ENCODE measurements at regions not wholly inside any gene's neighbourhood (a gene's known extent, or its start where the extent isn't known, plus 50 kb on each side); places are given as distances from the start of the nearest gene placed in this dataset.

GRCh38 chr10:25867321-25867720 is 66.7 kb upstream of the MYO3A start:
- 93% methylated on average over 3 of the region's 3 CpGs; no CpG with 5 or more reads in 1 of the 2 experiments for WGBS, 2 experiments (ENCODE audit: extremely low coverage in 1 of 2, insufficient coverage in 1 of 2, insufficient read length in 1 of 2, insufficient replicate concordance in 2 of 2, low coverage in 1 of 2, low lambda C conversion rate in 2 of 2, missing lambda C conversion rate in 1 of 2)
- Histone ChIP-seq H3K27me3 (replicated peaks in 1 of 4; ENCODE audit: control insufficient read depth in 3 of 4, extremely low read depth in 1 of 4, insufficient read depth in 3 of 4, low read length in 3 of 4) (no peaks in the 10 kb centered on the region), H2BK20ac (ENCODE audit: low read length) (no peak overlapping the region), H2BK12ac (ENCODE audit: low read depth, low read length) (no peak overlapping the region), H3K4me2 (ENCODE audit: insufficient read depth in 1 of 2, low read depth in 2 of 2, low read length in 2 of 2) (no peak overlapping the region), H2AFZ (ENCODE audit: low read length) (no peak overlapping the region), H3K18ac (ENCODE audit: extremely low read depth, low read length) (no peak overlapping the region), H2AK5ac (ENCODE audit: low read depth, low read length) (no peak overlapping the region), H3K23me2 (ENCODE audit: low read depth, low read length) (no peaks in the 10 kb centered on the region), H3K9me3 (ENCODE audit: insufficient read depth in 2 of 2, low read depth in 1 of 2, low read length in 1 of 2) (peaks cover 2 to 3% of the 10 kb centered on the region in 2 experiments; a peak in 2 of 4 replicates), H4K91ac (replicated peaks; ENCODE audit: insufficient read length, low read length) (no peak overlapping the region), H3K4me3 (ENCODE audit: extremely low read depth in 1 of 4, insufficient read depth in 2 of 4, low read depth in 3 of 4, low read length in 4 of 4) (no peak overlapping the region), H3K4ac (replicated peaks; ENCODE audit: insufficient read length, low read depth, low read length) (no peak overlapping the region), H3K14ac (ENCODE audit: insufficient read length) (no peak overlapping the region), H4K20me1 (replicated peaks in 1 of 2; ENCODE audit: control insufficient read depth in 1 of 2, insufficient read depth in 2 of 2, low read length in 2 of 2) (no peaks in the 10 kb centered on the region), H3K9ac (replicated peaks in 1 of 4; ENCODE audit: extremely low read depth in 1 of 4, low read depth in 3 of 4, low read length in 3 of 4) (no peak overlapping the region), H4K5ac (ENCODE audit: insufficient read length, low read depth, low read length) (no peak overlapping the region), H3K36me3 (ENCODE audit: control insufficient read depth in 2 of 4, insufficient read depth in 4 of 4, low read length in 3 of 4) (no peaks in the 10 kb centered on the region), H2BK5ac (ENCODE audit: low read depth, low read length) (no peak overlapping the region), H3K56ac (replicated peaks; ENCODE audit: insufficient read length, low read depth, low read length) (no peak overlapping the region), H4K8ac (ENCODE audit: extremely low read depth, insufficient read depth, low read length) (no peak overlapping the region), H2BK15ac (ENCODE audit: low read length) (no peak overlapping the region), H2BK120ac (replicated peaks; ENCODE audit: low read depth, low read length) (no peak overlapping the region), H3K4me1 (replicated peaks in 1 of 4; ENCODE audit: control insufficient read depth in 3 of 4, insufficient read depth in 4 of 4, low read length in 3 of 4) (no peaks in the 10 kb centered on the region), H3K23ac (ENCODE audit: insufficient read length) (no peak overlapping the region), H3K79me2 (ENCODE audit: control insufficient read depth in 1 of 2, insufficient read depth in 2 of 2, low read length in 2 of 2) (no peaks in the 10 kb centered on the region), H3K27ac (ENCODE audit: low read depth, low read length) (no peak overlapping the region), H3K79me1 (ENCODE audit: low read depth, low read length) (no peaks in the 10 kb centered on the region)
- CTCF ChIA-PET (ENCODE audit: partially characterized antibody) = no interaction called here
- POLR2A ChIA-PET (ENCODE audit: partially characterized antibody) = no interaction called here
- FAIRE-seq (no peak), DNase-seq (ENCODE audit: low read depth in 1 of 2, low spot score in 2 of 2) (no peak)
- no peak for TF ChIP-seq RAD21 (IDR thresholded peaks at IDR 0.05 in 1 of 2, conservative IDR thresholded peaks at IDR 0.05 in 1 of 2; ENCODE audit: low read depth in 2 of 2, low read length in 2 of 2)
- no peak for TF ChIP-seq BACH1 (IDR thresholded peaks at IDR 0.05; ENCODE audit: low read length)
- no peak for TF ChIP-seq SAP30 (IDR thresholded peaks at IDR 0.05; ENCODE audit: insufficient read depth, insufficient replicate concordance, low read length)
- TF ChIP-seq RFX5 (IDR thresholded peaks at IDR 0.05; ENCODE audit: borderline replicate concordance, low read depth, low read length) = no peak
- TF ChIP-seq TAF7 (optimal IDR thresholded peaks at IDR 0.05; ENCODE audit: borderline replicate concordance, low read depth, low read length) = no peak
